ENCODE measurements at regions not wholly inside any gene's neighbourhood (a gene's known extent, or its start where the extent isn't known, plus 50 kb on each side); places are given as distances from the start of the nearest gene placed in this dataset.

DNA sequence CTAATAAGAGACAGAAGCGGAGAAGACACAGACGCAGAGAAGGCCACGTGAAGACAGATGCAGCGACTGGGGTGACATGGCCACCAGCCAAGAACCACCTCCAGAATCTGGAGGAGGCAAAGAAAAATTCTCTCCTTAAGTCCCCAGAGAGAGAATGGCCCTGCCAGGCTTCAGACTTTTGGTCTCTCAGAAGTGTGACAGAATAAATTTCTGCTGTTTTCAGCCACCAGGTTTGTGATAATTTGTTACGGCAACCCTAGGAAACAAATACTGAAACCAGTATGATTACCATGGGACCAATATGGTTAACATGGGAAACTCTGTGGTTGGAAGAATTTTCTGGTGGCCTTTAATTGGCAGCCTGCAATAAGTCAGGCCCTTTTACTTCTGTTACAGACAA, 63.9 kb upstream of the DOCK9 start:
- TF ChIP-seq, protein P1, sequence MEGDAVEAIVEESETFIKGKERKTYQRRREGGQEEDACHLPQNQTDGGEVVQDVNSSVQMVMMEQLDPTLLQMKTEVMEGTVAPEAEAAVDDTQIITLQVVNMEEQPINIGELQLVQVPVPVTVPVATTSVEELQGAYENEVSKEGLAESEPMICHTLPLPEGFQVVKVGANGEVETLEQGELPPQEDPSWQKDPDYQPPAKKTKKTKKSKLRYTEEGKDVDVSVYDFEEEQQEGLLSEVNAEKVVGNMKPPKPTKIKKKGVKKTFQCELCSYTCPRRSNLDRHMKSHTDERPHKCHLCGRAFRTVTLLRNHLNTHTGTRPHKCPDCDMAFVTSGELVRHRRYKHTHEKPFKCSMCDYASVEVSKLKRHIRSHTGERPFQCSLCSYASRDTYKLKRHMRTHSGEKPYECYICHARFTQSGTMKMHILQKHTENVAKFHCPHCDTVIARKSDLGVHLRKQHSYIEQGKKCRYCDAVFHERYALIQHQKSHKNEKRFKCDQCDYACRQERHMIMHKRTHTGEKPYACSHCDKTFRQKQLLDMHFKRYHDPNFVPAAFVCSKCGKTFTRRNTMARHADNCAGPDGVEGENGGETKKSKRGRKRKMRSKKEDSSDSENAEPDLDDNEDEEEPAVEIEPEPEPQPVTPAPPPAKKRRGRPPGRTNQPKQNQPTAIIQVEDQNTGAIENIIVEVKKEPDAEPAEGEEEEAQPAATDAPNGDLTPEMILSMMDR (IDR thresholded peaks at IDR 0.05), result no peak
- no peak for TF ChIP-seq EP300 (IDR thresholded peaks at IDR 0.05)
